SH-SY5Y (cell line): ENCODE measurements at regions not wholly inside any gene's neighbourhood (a gene's known extent, or its start where the extent isn't known, plus 50 kb on each side); places are given as distances from the start of the nearest gene placed in this dataset.

ENCODE experiments used
- GATA2 ChIP-seq: IDR thresholded peaks from 2 replicates; pipeline ENCODE4 v1.6.1; 2011; ENCODE audit warnings: mild to moderate bottlenecking, low read depth, low read length
- GATA3 ChIP-seq: IDR thresholded peaks from 2 replicates; pipeline ENCODE4 v1.6.1; 2011; ENCODE audit warnings: low read depth, mild to moderate bottlenecking, low read length, moderate library complexity

DNA sequence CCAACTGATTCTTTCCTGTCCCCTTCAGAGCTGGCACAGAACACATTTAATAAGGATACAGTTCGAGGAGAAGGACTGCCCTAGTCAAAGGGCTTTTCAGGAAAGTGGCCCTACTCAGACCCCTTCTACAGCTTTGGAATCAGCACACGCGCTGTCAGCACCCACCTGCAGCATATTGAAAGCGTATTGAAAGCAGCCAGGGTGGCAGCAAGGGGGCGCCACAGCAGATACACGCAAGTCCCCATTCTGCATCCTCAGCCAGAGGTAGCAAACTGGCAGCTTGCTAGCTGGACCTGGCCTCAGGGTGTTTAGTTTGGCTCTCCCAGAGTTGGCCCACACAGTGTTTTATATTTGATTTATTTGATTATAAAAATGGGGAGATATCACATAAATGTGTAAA, 101.0 kb upstream of the NT5C1B start:
- TF ChIP-seq GATA3 (no peak), GATA2 (no peak)
